Fibroblast of villous mesenchyme (primary cell): ENCODE measurements at regions not wholly inside any gene's neighbourhood (a gene's known extent, or its start where the extent isn't known, plus 50 kb on each side); places are given as distances from the start of the nearest gene placed in this dataset.

Experiments
- DNase-seq: peaks from one replicate; pipeline ENCODE4 v3.0.0-alpha.2; 2010; ENCODE audit warnings: low read depth
- H3K4me3 ChIP-seq: 2 replicates; pipeline ENCODE4 v1.5.1; 2011; ENCODE audit warnings: low read depth, mild to moderate bottlenecking, low read length
- CTCF ChIP-seq: IDR thresholded peaks from 2 replicates; pipeline ENCODE4 v1.5.1; 2012; ENCODE audit warnings: low read depth, mild to moderate bottlenecking, low read length; ENCODE audit not compliant: insufficient read depth

- DNase-seq: no peak
- TF ChIP-seq CTCF: no peak
- H3K4me3 ChIP-seq: no peak overlapping the region
These were observed 780.2 kb upstream of the SLITRK1 start for GRCh38 chr13:84662491-84662890.

GRCh38 chr13:84661718-84662117, 779.4 kb upstream of the SLITRK1 start:
- DNase-seq: no peak
- no peak overlapping the region for H3K4me3 ChIP-seq
- no peak for TF ChIP-seq CTCF

DNA sequence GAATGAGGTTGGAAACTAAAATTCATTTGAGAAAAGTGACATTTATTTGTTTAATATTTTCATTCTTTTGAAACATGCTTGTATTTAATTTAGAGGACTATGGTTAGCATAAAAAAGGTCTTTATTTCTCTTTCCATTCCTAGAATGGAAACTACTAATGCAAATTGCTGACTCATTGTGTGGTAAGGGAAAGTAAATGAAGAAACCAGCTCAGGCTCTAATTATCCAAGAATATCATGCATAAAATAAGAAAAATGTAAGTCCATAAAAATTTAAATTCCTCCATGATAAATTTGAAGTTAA, 777.0 kb upstream of the SLITRK1 start:
- H3K4me3 ChIP-seq: no peak overlapping the region
- TF ChIP-seq CTCF: no peak
- no peak for DNase-seq

GRCh38 chr13:84658491-84659358, 776.5 kb upstream of the SLITRK1 start:
- no peak overlapping the region for H3K4me3 ChIP-seq
- no peak for TF ChIP-seq CTCF
- DNase-seq: no peak

DNA sequence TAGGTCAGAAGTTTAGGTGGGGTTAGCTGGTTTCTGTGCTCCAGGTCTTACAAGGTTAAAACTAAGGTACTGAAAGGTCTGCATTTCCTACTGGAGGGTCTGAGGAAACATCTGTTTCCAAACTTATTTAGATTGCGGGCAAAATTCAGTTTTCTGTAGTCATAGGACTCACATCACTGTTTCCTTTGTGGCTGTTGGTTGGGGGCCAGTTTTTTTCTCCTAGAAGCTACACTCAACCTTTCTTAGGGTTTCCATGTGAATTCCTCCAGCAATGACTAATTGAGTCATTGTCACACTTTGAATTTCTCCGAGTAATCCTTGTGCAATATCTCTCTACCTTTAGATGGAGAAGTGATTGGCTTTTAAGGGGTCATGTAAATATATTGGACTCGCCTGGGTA, 773.4 kb upstream of the SLITRK1 start:
- H3K4me3 ChIP-seq: no peak overlapping the region
- TF ChIP-seq CTCF: no peak
- DNase-seq: no peak

- no peak for TF ChIP-seq CTCF
- DNase-seq: no peak
- H3K4me3 ChIP-seq: no peak overlapping the region
These were observed 772.5 kb upstream of the SLITRK1 start for GRCh38 chr13:84654654-84655275.
